A549 (cell line): ENCODE measurements at regions not wholly inside any gene's neighbourhood (a gene's known extent, or its start where the extent isn't known, plus 50 kb on each side); places are given as distances from the start of the nearest gene placed in this dataset.

Source experiments
- CTCF ChIP-seq: fragments of >200 bp; sonication (Bioruptor Twin); formaldehyde crosslinking; IDR thresholded peaks from 3 replicates; pipeline ENCODE4 v1.5.1; 2016
- EHMT2 ChIP-seq: fragments of 200-600 bp; sonication (generic); IDR thresholded peaks from 2 replicates; pipeline ENCODE4 v1.6.1; 2016; ENCODE audit warnings: antibody characterized with exemption, low read depth, mild to moderate bottlenecking, moderate library complexity
- EP300 ChIP-seq, 2 experiments: fragments of >200 bp; sonication (Bioruptor Twin); formaldehyde crosslinking; IDR thresholded peaks; 2 replicates in 1 of 2; 3 replicates in 1 of 2; pipeline ENCODE4 v1.6.1; 2016 to 2017
- POLR2A ChIP-seq: IDR thresholded peaks from 2 replicates; pipeline ENCODE4 v1.6.1; 2012; ENCODE audit warnings: mild to moderate bottlenecking, low read length
- POLR2AphosphoS2 ChIP-seq: conservative IDR thresholded peaks from 2 replicates; pipeline ENCODE4 v1.6.1; 2012; ENCODE audit warnings: low read length, improper control_type of control experiment, inconsistent platforms
- RAD21 ChIP-seq, 2 experiments: fragments of >200 bp in 1 of 2; sonication (Bioruptor Twin) in 1 of 2; formaldehyde crosslinking in 1 of 2; IDR thresholded peaks in 1 of 2; conservative IDR thresholded peaks in 1 of 2; 2 replicates in 1 of 2; 3 replicates in 1 of 2; pipeline ENCODE4 v1.6.1; 2012 to 2018; ENCODE audit warnings: inconsistent platforms in 1 of 2
- RCOR1 ChIP-seq: fragments of 150-350 bp; IDR thresholded peaks from 2 replicates; pipeline ENCODE4 v1.6.1; 2014; ENCODE audit warnings: antibody characterized with exemption, low read length, low read depth
- SMC3 ChIP-seq: fragments of >200 bp; sonication (Bioruptor Twin); formaldehyde crosslinking; IDR thresholded peaks from 3 replicates; pipeline ENCODE4 v1.6.1; 2018; ENCODE audit warnings: inconsistent platforms

GRCh38 chr2:144279165-144279564, 240.8 kb downstream of the ZEB2 start:
- TF ChIP-seq CTCF (no peak), POLR2A (no peak), RCOR1 (no peak), SMC3 (no peak), EP300 (IDR thresholded peaks at IDR 0.05) (no peak), EHMT2 (no peak), POLR2AphosphoS2 (no peak), RAD21 (conservative IDR thresholded peaks at IDR 0.05 in 1 of 2, IDR thresholded peaks at IDR 0.05 in 1 of 2) (no peak)
